NCI-H526 treated with DMSO at 0.1 percent for 48 hours (cell line): ENCODE measurements at regions not wholly inside any gene's neighbourhood (a gene's known extent, or its start where the extent isn't known, plus 50 kb on each side); places are given as distances from the start of the nearest gene placed in this dataset.
"Not testable (repeated sequence)": the region's sequence is repeated elsewhere in the genome, so short reads cannot be mapped to it uniquely, and the experiment has no call there.

Source experiments
- DNase-seq: peaks from one replicate; lab custom pipeline; 2025; lab: John Stamatoyannopoulos, UW

- DNase-seq = no peak
These were observed 97.0 kb downstream of the HMHB1 start for GRCh38 chr5:143908959-143909358.

GRCh38 chr5:143913008-143913752 lies 101.2 kb downstream of the HMHB1 start:
- DNase-seq = no peak

GRCh38 chr5:143914756-143915155 lies 102.8 kb downstream of the HMHB1 start:
- DNase-seq = no peak

GRCh38 chr5:143916451-143916850 lies 104.5 kb downstream of the HMHB1 start:
- DNase-seq = no peak

- DNase-seq = no peak
These were observed 107.0 kb downstream of the HMHB1 start for GRCh38 chr5:143918961-143919360.

- DNase-seq = no peak
These were observed 108.8 kb downstream of the HMHB1 start for GRCh38 chr5:143920772-143921171.

- DNase-seq = no peak
These were observed 109.8 kb downstream of the HMHB1 start for GRCh38 chr5:143921525-143922311.

GRCh38 chr5:143922718-143923117 lies 110.8 kb downstream of the HMHB1 start:
- no peak for DNase-seq

GRCh38 chr5:143923634-143924266 lies 111.8 kb downstream of the HMHB1 start:
- no peak for DNase-seq

GRCh38 chr5:143924311-143924978 lies 112.5 kb downstream of the HMHB1 start:
- no peak for DNase-seq

- DNase-seq = not testable (repeated sequence)
These were observed 113.0 kb downstream of the HMHB1 start for GRCh38 chr5:143924979-143925325.

GRCh38 chr5:143929486-143929885 lies 117.5 kb downstream of the HMHB1 start:
- no peak for DNase-seq

- no peak for DNase-seq
These were observed 118.6 kb downstream of the HMHB1 start for GRCh38 chr5:143930561-143930960.

- no peak for DNase-seq
These were observed 119.5 kb downstream of the HMHB1 start for GRCh38 chr5:143931476-143931875.

- no peak for DNase-seq
These were observed 120.0 kb downstream of the HMHB1 start for GRCh38 chr5:143931986-143932385.

- DNase-seq = no peak
These were observed 120.6 kb downstream of the HMHB1 start for GRCh38 chr5:143932584-143932983.

GRCh38 chr5:143933451-143933850 lies 121.5 kb downstream of the HMHB1 start:
- DNase-seq = no peak

- no peak for DNase-seq
These were observed 122.9 kb downstream of the HMHB1 start for GRCh38 chr5:143934821-143935220.

- DNase-seq = no peak
These were observed 126.3 kb downstream of the HMHB1 start for GRCh38 chr5:143938230-143938629.

GRCh38 chr5:143946837-143947236 lies 134.9 kb downstream of the HMHB1 start:
- DNase-seq = no peak

GRCh38 chr5:143947313-143947712 lies 135.4 kb downstream of the HMHB1 start:
- DNase-seq = no peak

- DNase-seq = no peak
These were observed 140.8 kb downstream of the HMHB1 start for GRCh38 chr5:143952809-143953208.
